HEK293T (cell line): ENCODE measurements at regions not wholly inside any gene's neighbourhood (a gene's known extent, or its start where the extent isn't known, plus 50 kb on each side); places are given as distances from the start of the nearest gene placed in this dataset.

Experiments
- BHLHE40 ChIP-seq: fragments of 450-650 bp; IDR thresholded peaks from 2 replicates; pipeline ENCODE4 v1.6.1; 2016; ENCODE audit warnings: mild to moderate bottlenecking, moderate library complexity, borderline replicate concordance
- FOXA1 ChIP-seq: fragments of 450-650 bp; IDR thresholded peaks from 2 replicates; pipeline ENCODE4 v1.6.1; 2016; ENCODE audit warnings: mild to moderate bottlenecking
- FOXM1 ChIP-seq: fragments of 450-650 bp; IDR thresholded peaks from 2 replicates; pipeline ENCODE4 v1.6.1; 2017; ENCODE audit warnings: mild to moderate bottlenecking, borderline replicate concordance
- L3MBTL2 ChIP-seq: fragments of 450-650 bp; conservative IDR thresholded peaks from 2 replicates; pipeline ENCODE4 v1.6.1; 2016; ENCODE audit warnings: mild to moderate bottlenecking
- SP1 ChIP-seq: fragments of 450-650 bp; IDR thresholded peaks from 2 replicates; pipeline ENCODE4 v1.6.1; 2017

- no peak for TF ChIP-seq FOXA1
- no peak for TF ChIP-seq BHLHE40
- TF ChIP-seq FOXM1: no peak
- no peak for TF ChIP-seq SP1
- TF ChIP-seq L3MBTL2: no peak
These were observed 448.1 kb downstream of the PDGFC start for GRCh38 chr4:156523492-156523891.
